HepG2 (cell line): ENCODE measurements at regions not wholly inside any gene's neighbourhood (a gene's known extent, or its start where the extent isn't known, plus 50 kb on each side); places are given as distances from the start of the nearest gene placed in this dataset.

Experiments
- ATF7 ChIP-seq, 2 experiments: fragments of 450-650 bp in 1 of 2; sonication (generic) in 1 of 2; formaldehyde crosslinking in 1 of 2; IDR thresholded peaks; 2 replicates each; pipeline versions ENCODE4 v1.4.0 to v1.6.1; 2016 to 2020; ENCODE audit warnings: antibody characterized with exemption in 1 of 2, mild to moderate bottlenecking in 1 of 2, missing genetic modification reagents in 1 of 2
- BORCS8-MEF2B ChIP-seq: sonication (generic); formaldehyde crosslinking; IDR thresholded peaks from 2 replicates; pipeline ENCODE4 v1.8.0; 2022; ENCODE audit warnings: mild to moderate bottlenecking, missing genetic modification reagents
- CC2D1A ChIP-seq: sonication (generic); formaldehyde crosslinking; IDR thresholded peaks from 2 replicates; pipeline ENCODE4 v1.8.1; 2023; ENCODE audit warnings: mild to moderate bottlenecking, missing genetic modification reagents
- DRAP1 ChIP-seq: IDR thresholded peaks from 2 replicates; pipeline ENCODE4 v1.6.1; 2016; ENCODE audit warnings: missing genetic modification reagents, missing compliant biosample characterization
- FOXA3 ChIP-seq: IDR thresholded peaks from 2 replicates; pipeline ENCODE4 v1.6.1; 2016; ENCODE audit warnings: missing genetic modification reagents, missing compliant biosample characterization
- FOXP4 ChIP-seq: sonication (generic); formaldehyde crosslinking; IDR thresholded peaks from 2 replicates; pipeline ENCODE4 v1.4.0; 2020; ENCODE audit warnings: missing genetic modification reagents
- HES4 ChIP-seq: sonication (generic); formaldehyde crosslinking; IDR thresholded peaks from 2 replicates; pipeline ENCODE4 v1.9.0; 2021; ENCODE audit warnings: mild to moderate bottlenecking, missing genetic modification reagents, borderline replicate concordance
- HMGXB4 ChIP-seq, 2 experiments: sonication (generic) in 1 of 2; formaldehyde crosslinking in 1 of 2; IDR thresholded peaks; 2 replicates each; pipeline versions ENCODE4 v1.4.0 to v1.6.1; 2018 to 2020; ENCODE audit warnings: missing genetic modification reagents in 2 of 2, borderline replicate concordance in 1 of 2, low read depth in 1 of 2, mild to moderate bottlenecking in 1 of 2, missing biosample characterization in 1 of 2
- HNF4A ChIP-seq: sonication (generic); formaldehyde crosslinking; IDR thresholded peaks from 2 replicates; pipeline ENCODE4 v1.4.0; 2020; ENCODE audit warnings: missing genetic modification reagents
- MEIS1 ChIP-seq: sonication (generic); formaldehyde crosslinking; IDR thresholded peaks from 2 replicates; pipeline ENCODE4 v1.9.0; 2021; ENCODE audit warnings: mild to moderate bottlenecking, missing genetic modification reagents, moderate library complexity, borderline replicate concordance
- MEIS2 ChIP-seq: sonication (generic); formaldehyde crosslinking; IDR thresholded peaks from 2 replicates; pipeline ENCODE4 v1.9.0; 2021; ENCODE audit warnings: mild to moderate bottlenecking, missing genetic modification reagents
- MXD1 ChIP-seq: sonication (generic); formaldehyde crosslinking; IDR thresholded peaks from 2 replicates; pipeline ENCODE4 v1.4.0; 2020; ENCODE audit warnings: mild to moderate bottlenecking, missing genetic modification reagents
- PLRG1 ChIP-seq: fragments of 450-650 bp; conservative IDR thresholded peaks from 2 replicates; pipeline ENCODE4 v1.6.1; 2016
- RAD21 ChIP-seq: fragments of 450-650 bp; formaldehyde crosslinking; IDR thresholded peaks from 2 replicates; pipeline ENCODE4 v1.5.0; 2020; ENCODE audit warnings: mild to moderate bottlenecking
- RFXAP ChIP-seq: sonication (generic); formaldehyde crosslinking; IDR thresholded peaks from 2 replicates; pipeline ENCODE4 v1.4.0; 2020; ENCODE audit warnings: missing genetic modification reagents, borderline replicate concordance
- RXRA ChIP-seq: sonication (generic); formaldehyde crosslinking; IDR thresholded peaks from 2 replicates; pipeline ENCODE4 v1.5.1; 2020; ENCODE audit warnings: missing genetic modification reagents
- SRF ChIP-seq: IDR thresholded peaks from 2 replicates; pipeline ENCODE4 v1.6.1; 2011; ENCODE audit warnings: mild to moderate bottlenecking, low read depth, low read length, moderate library complexity
- STAG1 ChIP-seq: sonication (generic); formaldehyde crosslinking; IDR thresholded peaks from 2 replicates; pipeline ENCODE4 v1.4.0; 2020; ENCODE audit warnings: missing genetic modification reagents
- TSC22D2 ChIP-seq: sonication (generic); formaldehyde crosslinking; IDR thresholded peaks from 2 replicates; pipeline ENCODE4 v1.5.1; 2020; ENCODE audit warnings: missing genetic modification reagents, mild to moderate bottlenecking, borderline replicate concordance
- ZBTB3 ChIP-seq: sonication (generic); formaldehyde crosslinking; IDR thresholded peaks from 2 replicates; pipeline ENCODE4 v1.4.0; 2020; ENCODE audit warnings: low read depth, mild to moderate bottlenecking, moderate library complexity, missing genetic modification reagents, borderline replicate concordance
- ZFX ChIP-seq: sonication (generic); formaldehyde crosslinking; IDR thresholded peaks from 2 replicates; pipeline ENCODE4 v1.4.0; 2020; ENCODE audit warnings: mild to moderate bottlenecking, low read depth, missing genetic modification reagents, moderate library complexity
- ZMYM4 ChIP-seq: sonication (generic); formaldehyde crosslinking; IDR thresholded peaks from 2 replicates; pipeline ENCODE4 v1.8.1; 2023; ENCODE audit warnings: mild to moderate bottlenecking, missing genetic modification reagents
- ZNF124 ChIP-seq: sonication (generic); formaldehyde crosslinking; IDR thresholded peaks from 2 replicates; pipeline ENCODE4 v1.4.0; 2020; ENCODE audit warnings: missing genetic modification reagents
- ZNF253 ChIP-seq: sonication (generic); formaldehyde crosslinking; IDR thresholded peaks from 2 replicates; pipeline ENCODE4 v1.8.0; 2022; ENCODE audit warnings: mild to moderate bottlenecking, missing genetic modification reagents, borderline replicate concordance
- ZNF264 ChIP-seq: sonication (generic); formaldehyde crosslinking; IDR thresholded peaks from 2 replicates; pipeline ENCODE4 v1.4.0; 2020; ENCODE audit warnings: missing genetic modification reagents
- ZNF530 ChIP-seq: sonication (generic); formaldehyde crosslinking; IDR thresholded peaks from 2 replicates; pipeline ENCODE4 v1.5.0; 2020; ENCODE audit warnings: low read depth, mild to moderate bottlenecking, missing genetic modification reagents
- ZNF547 ChIP-seq: sonication (generic); formaldehyde crosslinking; IDR thresholded peaks from 2 replicates; pipeline ENCODE4 v1.5.1; 2020; ENCODE audit warnings: mild to moderate bottlenecking, missing genetic modification reagents
- ZNF598 ChIP-seq: sonication (generic); formaldehyde crosslinking; IDR thresholded peaks from 2 replicates; pipeline ENCODE4 v1.5.1; 2020; ENCODE audit warnings: mild to moderate bottlenecking, missing genetic modification reagents, borderline replicate concordance
- ZNF614 ChIP-seq: IDR thresholded peaks from 2 replicates; pipeline ENCODE4 v1.6.1; 2018; ENCODE audit warnings: missing biosample characterization, missing genetic modification reagents, inconsistent platforms, borderline replicate concordance

- peak; percentile 74 for TF ChIP-seq RAD21 (CRISPR knock-in tag)
- TF ChIP-seq ZNF264 (CRISPR knock-in tag), result no peak
- no peak for TF ChIP-seq MEIS1 (CRISPR knock-in tag)
- no peak for TF ChIP-seq ZBTB3
- 0 out of 2 replicates have a peak, but pooled peaks have one; percentile 61 for TF ChIP-seq SRF
- TF ChIP-seq TSC22D2 (CRISPR knock-in tag), result no peak
- TF ChIP-seq ZMYM4, result no peak
- TF ChIP-seq FOXP4 (CRISPR knock-in tag), result no peak
- no peak for TF ChIP-seq ZNF253 (CRISPR knock-in tag)
- no peak for TF ChIP-seq ZNF598 (CRISPR knock-in tag)
- no peak for TF ChIP-seq ZNF530 (CRISPR knock-in tag)
- 0 out of 2 replicates have a peak, but pooled peaks have one; percentile 10 for TF ChIP-seq HNF4A (CRISPR knock-in tag)
- TF ChIP-seq BORCS8-MEF2B (CRISPR knock-in tag), result peak; percentile 55; the same call in 1 of the 2 replicates
- TF ChIP-seq ZFX (CRISPR knock-in tag), result no peak
- TF ChIP-seq PLRG1, result no peak
- TF ChIP-seq RXRA (CRISPR knock-in tag), result no peak
- peak; percentile 51 to 52; a peak in 2 of 4 replicates for TF ChIP-seq HMGXB4 (CRISPR knock-in tag; IDR thresholded peaks at IDR 0.05; ENCODE audit: borderline replicate concordance in 1 of 2, low read depth in 1 of 2)
- no peak for TF ChIP-seq MXD1 (CRISPR knock-in tag)
- TF ChIP-seq ATF7 (IDR thresholded peaks at IDR 0.05), result no peak
- TF ChIP-seq ATF7 (CRISPR knock-in tag; IDR thresholded peaks at IDR 0.05), result no peak
- TF ChIP-seq RFXAP (CRISPR knock-in tag), result no peak
- TF ChIP-seq CC2D1A (CRISPR knock-in tag), result no peak
- TF ChIP-seq ZNF614, result no peak
- TF ChIP-seq ZNF124, result no peak
- TF ChIP-seq DRAP1 (CRISPR knock-in tag), result no peak
- no peak for TF ChIP-seq ZNF547 (CRISPR knock-in tag)
- 0 out of 2 replicates have a peak, but pooled peaks have one; percentile 21 for TF ChIP-seq MEIS2 (CRISPR knock-in tag)
- no peak for TF ChIP-seq FOXA3 (CRISPR knock-in tag)
- peak; percentile 91 for TF ChIP-seq STAG1 (CRISPR knock-in tag)
- no peak for TF ChIP-seq HES4 (CRISPR knock-in tag)
Observed at GRCh38 chr17:65455972-65456343, 105.5 kb downstream of the AXIN2 start (continued).
